HG03280 (cell line): ENCODE measurements at regions not wholly inside any gene's neighbourhood (a gene's known extent, or its start where the extent isn't known, plus 50 kb on each side); places are given as distances from the start of the nearest gene placed in this dataset.
"Not testable (repeated sequence)": the region's sequence is repeated elsewhere in the genome, so short reads cannot be mapped to it uniquely, and the experiment has no call there.

Experiments
- ATAC-seq: cut with Tn5 transposase; IDR thresholded peaks from one replicate; pipeline ENCODE4 v1.9.1; 2021; ENCODE audit warnings: mild to moderate bottlenecking, moderate library complexity; ENCODE audit not compliant: unreplicated experiment

DNA sequence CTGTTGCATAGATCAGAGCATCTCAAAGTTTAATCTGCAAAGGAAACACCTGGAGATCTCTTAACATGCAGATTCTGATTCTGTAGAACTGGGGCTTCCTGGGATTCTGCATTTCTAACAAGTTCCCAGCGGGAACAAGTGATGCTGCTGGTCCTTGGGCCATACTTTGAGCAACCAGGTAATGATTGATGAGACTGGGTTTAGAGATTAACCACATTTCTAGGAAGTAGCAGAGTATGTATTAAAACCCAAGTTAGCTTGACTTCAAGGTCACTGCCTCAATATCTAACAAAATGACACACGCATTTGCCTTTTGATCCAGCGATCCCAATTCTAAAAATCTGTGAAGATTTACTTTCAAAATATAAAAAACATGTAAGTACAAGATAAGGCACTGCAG, 83.0 kb upstream of the DTNBP1 start:
- no peak for ATAC-seq

DNA sequence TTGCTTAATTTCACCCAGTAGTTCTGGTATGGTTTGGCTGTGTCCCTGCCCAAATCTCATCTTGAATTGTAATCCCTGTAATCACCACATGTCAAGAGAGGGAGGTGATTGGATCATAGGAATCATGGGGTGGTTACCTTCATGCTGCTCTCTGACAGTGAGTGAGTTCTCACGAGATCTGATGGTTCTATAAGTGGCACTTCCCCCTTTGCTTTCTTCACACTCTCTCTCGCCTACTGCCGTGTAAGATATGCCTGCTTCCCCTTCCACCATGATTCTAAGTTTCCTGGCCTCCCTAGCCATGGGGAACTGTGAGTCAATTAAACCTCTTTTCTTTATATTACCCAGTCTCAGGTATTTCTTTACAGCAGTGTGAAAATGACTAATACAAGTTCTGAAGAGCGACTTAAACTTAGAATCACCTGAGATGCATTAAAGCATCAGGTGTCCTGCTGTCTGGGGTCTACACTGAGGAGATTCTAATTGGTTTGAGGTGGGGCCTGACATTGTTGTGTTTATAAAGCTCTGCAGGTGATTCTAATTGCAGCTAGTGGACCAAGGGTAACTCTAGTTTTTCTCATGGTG, 82.1 kb upstream of the DTNBP1 start:
- ATAC-seq, result no peak

DNA sequence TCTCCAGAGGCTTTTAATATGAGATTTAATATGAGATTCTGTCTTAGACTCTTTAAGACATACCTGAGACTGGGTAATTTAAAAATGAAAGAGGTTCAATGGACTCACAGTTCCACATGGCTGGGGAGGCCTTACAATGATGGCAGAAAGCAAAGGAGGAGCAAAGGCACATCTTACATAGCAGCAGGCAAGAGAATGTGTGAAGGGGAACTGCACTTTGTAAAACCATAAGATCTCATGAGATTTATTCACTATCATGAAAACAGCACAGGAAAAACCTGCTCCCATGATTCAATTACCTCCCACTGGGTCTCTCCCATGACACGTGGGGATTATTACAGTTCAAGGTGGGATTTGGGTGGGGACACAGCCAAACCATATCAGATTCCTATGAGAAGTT, 79.2 kb upstream of the DTNBP1 start:
- not testable (repeated sequence) for ATAC-seq

DNA sequence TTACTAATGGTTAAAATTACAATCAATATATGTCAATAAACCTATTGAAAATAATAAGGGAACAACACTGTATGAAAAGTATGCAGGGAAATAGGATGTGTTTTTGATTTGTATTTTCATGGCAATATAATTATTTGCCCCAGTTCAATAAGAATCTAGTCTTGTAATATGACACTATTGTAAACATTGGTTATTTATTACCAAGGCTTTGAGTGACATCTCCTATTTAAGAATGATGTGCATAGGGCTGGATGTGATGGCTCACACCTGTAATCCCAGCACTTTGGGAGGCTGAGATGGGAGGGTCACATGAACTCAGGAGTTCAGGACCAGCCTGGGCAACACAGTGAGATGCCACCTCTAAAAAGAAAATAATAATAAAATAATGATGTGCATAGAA, 78.6 kb upstream of the DTNBP1 start:
- no peak for ATAC-seq

DNA sequence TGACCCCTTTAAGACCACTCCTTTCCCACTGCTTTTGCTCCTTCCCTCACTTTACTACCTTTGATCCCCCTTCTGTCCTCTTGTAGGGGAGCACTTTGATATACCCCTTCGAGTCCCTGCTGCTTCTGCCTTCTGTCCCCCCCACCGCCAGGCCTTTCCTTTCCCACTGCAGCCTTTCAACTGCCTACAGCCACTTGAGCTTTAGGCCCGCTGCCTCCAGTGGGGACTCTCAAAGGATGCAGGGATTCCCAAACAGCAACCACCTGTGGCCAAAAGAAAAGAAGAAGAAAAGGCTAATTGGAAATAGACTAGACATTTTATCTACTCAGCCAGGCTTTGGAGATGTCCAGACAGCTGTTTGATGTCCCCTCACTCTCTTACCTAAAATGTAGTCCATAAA, 77.0 kb upstream of the DTNBP1 start:
- no peak for ATAC-seq

DNA sequence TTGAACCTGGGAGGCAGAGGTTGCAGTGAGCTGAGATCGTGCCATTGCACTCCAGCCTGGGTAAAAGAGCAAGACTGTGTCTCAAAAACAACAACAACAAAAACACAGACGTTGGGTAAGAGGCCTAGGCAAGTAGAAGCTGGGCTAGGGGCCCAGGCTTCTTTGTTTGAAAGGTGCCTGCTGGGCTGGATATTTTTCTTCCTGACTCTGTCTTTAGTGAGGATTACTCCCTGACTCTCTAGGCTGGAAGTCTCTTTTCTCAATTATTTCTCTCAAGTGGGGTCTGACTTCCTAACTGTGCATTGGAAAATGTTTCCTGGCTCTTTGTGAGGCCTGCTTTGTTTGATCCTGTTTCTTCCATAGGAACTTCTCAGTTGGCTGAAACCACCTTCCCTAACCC, 76.5 kb upstream of the DTNBP1 start:
- ATAC-seq, result no peak

DNA sequence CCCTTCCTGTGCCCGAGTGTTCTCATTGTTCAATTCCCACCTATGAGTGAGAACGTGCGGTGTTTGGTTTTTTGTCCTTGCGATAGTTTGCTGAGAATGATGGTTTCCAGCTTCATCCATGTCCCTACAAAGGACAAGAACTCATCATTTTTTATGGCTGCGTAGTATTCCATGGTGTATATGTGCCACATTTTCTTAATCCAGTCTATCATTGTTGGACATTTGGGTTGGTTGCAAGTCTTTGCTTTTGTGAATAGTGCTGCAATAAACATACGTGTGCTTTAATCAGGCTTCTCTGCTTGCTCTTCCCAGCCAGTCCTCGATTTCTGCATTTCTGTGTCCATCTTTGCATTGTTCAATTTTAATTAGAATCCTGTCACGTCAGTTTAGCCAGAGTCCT, 75.4 kb upstream of the DTNBP1 start:
- not testable (repeated sequence) for ATAC-seq

DNA sequence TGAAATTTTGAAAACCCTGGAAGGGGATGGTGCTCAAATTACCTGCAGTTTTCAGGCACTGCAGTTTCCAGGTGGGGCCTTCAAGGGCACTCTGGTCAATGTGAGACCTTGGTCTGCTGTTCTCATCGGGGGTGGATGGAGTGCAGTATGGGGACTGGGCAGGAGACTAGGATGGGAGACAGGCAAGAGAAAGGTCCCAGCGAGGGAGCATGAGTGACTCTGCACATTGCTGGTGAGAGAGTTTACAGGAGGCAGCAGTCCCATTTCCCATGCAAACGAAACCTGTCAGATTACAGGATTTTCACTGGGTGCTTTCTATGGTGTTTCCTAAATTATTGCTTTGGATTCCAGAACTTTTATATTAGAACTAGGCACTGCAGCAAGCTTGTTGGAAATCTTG, 73.5 kb upstream of the DTNBP1 start:
- ATAC-seq, result no peak

DNA sequence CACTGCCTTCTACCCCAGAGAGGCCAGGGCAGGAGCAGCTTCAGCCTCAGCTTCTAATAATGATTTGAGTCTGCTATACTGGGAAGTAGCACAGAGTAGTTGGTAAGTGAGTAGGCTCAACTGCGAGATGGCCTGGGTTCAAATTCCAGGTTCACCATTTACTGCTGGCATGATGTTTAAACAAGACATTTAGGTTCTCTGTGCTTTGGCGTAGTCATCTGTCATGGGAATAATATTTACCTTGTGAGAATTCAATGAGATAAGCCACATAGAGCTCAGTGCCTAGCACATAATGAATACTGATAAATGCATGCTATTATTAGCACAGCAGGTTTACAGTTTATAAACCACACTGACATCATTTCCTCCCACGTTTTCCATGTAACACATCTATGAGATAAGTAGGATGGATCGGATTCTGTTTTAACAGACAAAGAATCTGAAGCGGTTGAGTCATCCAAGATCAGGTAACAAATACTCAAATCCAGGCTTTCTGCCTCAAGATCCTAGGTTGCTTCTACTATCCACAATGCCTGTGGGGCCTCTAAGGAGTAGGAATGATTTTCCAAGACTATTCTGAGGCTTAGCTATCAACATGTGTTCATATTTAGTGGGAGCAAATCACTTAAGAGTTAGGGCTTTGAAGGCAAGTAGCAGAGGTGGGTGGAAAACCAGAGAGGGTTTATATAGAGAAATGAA, 72.9 kb upstream of the DTNBP1 start:
- no peak for ATAC-seq

DNA sequence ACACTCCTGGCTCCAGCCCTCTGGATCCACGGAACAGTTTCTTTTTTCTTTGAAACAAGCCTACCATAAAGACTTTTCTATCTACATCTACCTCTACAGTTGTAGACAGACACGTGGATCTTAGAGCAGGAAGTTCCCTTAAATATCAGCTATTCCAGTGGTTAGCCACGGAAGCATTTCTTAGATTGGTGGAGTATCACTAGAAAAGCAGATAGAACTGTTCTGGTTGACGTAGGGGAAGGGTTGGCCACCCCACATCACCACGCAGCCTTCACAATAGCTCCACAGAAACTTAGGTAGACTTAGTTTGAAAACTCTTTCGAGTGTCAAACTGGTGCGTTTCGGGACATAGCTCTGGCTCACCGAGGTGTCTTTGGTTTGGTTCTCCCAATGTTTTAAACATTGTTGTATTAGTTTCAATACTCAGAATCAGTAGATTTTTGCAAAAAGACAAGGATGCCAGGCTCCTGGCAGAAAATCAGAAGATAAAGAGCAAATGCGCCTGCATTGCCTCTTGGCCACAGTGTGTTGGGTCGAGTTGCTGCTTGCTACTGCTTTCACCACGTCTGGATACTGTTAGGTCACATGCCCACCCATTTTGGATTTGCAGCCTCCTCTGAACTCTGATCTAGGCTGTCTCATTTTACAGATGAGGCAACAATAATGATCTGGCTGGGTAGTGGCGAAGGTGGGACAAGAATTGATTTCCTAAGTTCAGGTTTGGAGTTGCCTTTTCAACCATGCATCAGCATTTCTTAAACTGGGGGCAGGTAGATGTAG, 71.5 kb upstream of the DTNBP1 start:
- ATAC-seq, result no peak

DNA sequence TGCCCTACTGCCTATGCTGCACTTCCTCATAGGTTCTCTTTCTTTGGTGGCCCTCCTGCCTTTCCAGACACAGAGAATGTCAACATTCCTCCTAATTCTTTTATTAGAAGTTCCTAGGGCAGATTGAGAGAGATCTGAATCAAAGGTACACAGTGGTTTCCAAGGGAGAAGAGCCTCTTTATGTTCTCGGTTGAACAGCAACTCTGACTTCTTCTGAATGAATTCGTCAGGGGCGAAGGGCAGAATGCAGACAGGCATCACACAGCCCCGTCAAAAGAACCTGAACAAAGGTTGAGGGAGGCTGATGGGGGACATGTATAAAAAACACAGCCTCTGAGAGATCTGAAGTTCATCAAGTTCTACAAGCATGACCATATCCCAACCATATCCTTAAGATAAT, 68.1 kb upstream of the DTNBP1 start:
- no peak for ATAC-seq

DNA sequence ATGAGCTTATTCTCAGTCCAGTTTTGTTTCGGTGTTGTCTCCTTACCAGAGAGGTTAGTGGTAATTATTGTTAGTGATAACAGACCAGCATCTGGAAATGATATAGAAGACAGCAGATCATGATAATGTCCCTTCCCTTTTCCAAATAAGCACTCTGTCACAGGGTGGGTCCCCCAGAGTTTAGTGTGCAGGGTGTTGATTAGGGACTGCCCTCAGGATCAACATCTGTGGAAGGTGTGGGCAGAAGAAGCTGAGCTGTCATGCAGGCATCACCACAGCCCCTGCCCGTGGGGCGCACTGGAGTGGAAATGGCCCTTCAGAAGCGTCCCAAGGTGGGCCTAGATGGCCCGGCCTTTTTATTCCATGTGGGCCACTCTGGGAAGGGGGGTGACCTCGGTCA, 67.6 kb upstream of the DTNBP1 start:
- no peak for ATAC-seq

DNA sequence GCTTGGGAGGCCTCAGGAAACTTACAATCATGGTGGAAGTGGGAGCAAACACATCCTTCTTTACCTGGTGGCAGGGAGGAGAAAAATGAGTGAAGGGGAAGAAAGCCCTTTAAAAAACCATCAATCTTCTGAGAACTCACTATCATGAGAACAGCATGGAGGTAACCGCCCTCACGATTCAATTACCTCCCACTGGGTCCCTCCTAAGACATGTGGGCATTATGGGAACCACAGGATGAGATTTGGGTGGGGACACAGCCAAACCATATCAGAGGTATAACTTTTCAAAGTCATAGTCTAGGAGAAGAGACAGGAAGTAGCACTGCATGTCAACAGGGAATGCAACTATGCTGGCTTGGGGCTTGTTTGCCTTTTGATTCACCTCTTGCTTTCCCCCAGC, 59.9 kb upstream of the DTNBP1 start:
- ATAC-seq, result no peak

DNA sequence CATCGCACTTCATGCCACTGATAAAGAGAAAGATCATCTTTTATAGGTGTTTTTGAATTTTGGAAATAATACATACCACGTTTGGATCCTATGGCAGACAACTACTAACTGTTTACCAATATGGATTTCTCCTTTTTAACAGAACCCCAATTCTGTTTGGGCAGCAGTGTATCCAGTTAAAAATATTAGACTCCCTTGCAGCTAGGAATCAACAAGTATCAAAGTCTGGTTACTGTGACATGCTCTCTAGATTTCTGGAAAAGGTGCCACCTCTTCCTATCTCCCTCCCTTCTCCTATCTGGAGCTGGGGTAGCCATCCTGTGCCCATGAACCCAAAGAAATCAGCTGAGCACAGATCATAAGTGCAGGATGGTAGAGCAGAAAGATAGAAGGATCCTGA, 54.1 kb upstream of the DTNBP1 start:
- ATAC-seq, result no peak

DNA sequence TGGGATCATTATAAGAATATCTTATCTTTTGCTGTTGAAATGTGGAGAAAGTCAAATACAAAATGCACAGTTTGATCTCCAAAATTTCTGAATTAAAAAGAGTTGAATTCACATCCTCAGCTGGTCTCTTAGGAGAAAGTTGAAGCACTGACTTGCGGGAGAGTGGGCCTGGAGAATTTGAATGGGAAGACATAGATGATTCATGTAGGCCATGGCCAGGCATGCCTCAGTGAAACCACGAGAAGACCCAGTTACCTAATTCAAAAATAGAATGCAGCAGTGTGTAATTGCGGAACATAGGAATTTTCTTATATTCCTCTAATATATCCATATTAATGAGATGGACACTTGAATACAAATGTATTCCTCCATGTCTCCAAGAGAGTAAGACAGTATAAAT, 53.0 kb upstream of the DTNBP1 start:
- no peak for ATAC-seq

DNA sequence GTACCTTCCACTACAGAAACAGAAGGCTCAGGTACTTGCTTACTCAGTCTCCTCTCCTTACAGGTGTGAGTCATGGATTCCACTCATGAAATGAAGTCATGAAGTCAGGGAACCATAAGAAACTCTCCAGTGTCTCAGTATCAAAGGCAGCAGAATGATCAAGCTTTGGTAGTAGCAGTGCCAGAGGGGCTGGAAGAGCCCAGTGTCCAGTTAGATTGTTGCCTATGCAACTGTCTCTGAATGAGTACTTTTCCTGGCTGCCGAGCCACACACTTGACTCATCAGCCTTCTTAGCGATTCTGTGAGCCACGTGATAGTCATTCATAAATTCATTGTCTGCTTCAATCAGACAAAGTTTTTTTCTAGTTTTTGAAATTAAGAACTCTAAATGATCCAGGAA, 52.2 kb upstream of the DTNBP1 start:
- ATAC-seq, result no peak

DNA sequence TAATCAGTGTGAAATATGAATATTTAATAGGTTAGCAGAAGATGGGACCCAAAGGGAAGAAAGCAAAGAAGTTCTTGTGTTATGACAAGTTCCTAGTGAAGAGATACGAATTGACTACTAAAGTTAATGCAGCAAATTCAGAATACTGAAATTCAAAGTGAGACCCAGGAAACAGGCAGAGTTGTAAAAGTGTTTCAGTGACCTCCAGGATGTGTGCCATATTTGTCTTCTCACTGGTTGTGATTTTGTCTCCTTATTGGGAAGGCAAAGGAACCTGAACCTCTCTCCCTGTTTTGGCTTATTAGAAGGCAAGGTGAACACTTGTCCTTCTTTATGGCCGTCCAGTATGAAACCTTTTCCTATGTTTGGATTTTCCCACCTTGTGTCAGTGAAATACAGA, 51.8 kb upstream of the DTNBP1 start:
- no peak for ATAC-seq

DNA sequence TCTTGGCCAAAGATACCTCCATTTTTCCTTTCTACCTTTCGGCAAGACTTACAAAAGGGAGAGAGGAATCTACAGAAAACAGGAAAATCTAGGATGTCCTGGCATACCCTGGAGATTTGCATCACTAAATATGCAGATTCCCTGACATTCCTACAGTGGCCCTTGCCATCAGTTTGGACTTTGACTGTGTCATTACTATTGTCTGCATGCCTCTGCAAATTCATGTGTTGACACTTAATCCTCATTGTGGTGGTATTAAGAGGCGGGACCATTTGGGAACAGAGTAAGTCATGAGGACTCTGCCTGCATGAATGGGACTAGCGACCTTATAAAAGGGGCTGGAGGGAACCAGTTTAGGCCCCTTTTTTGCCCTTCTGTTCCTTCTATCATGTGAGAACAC, 50.5 kb upstream of the DTNBP1 start:
- ATAC-seq, result no peak

DNA sequence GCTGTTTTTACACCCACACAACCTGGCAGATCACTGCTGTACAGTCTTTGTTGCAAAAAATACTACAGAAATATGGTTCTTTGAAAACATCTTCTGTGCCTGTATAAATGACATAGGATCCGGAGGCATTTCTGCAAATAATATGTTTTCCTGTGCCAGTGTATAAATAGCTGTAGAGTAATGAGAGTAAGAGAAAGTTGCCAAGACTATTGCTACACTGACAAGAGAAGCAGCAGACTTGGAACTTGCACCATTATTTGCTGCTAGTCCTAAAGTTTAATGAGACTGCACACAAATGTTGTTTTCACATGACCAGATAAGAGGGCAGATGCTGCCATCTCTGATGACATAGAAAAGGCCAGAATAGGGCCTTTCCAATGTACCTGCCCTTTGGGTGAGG, 50.0 kb upstream of the DTNBP1 start:
- ATAC-seq, result no peak
